Upper lobe of left lung (tissue), 4 donors: ENCODE measurements at regions not wholly inside any gene's neighbourhood (a gene's known extent, or its start where the extent isn't known, plus 50 kb on each side); places are given as distances from the start of the nearest gene placed in this dataset.

Source experiments
- CTCF ChIP-seq, 6 experiments: fragments of 450-650 bp in 4 of 6; fragments of 200-600 bp in 2 of 6; sonication (generic) in 2 of 6; IDR thresholded peaks; one replicate each; pipeline ENCODE4 v1.5.1; 2016 to 2019; ENCODE audit warnings: antibody characterized with exemption in 6 of 6
- POLR2A ChIP-seq, 4 donors: fragments of 450-650 bp; IDR thresholded peaks; one replicate each; pipeline ENCODE4 v1.5.1; 2016 to 2017; ENCODE audit warnings: antibody characterized with exemption in 4 of 4, mild to moderate bottlenecking in 2 of 4
- POLR2AphosphoS5 ChIP-seq, 2 donors: sonication (generic); formaldehyde crosslinking; IDR thresholded peaks; one replicate each; pipeline ENCODE4 v1.5.1; 2017; ENCODE audit warnings: antibody characterized with exemption in 2 of 2

- no peak for TF ChIP-seq CTCF (IDR thresholded peaks at IDR 0.05)
- TF ChIP-seq POLR2AphosphoS5 (IDR thresholded peaks at IDR 0.05): no peak
- no peak for TF ChIP-seq POLR2A (IDR thresholded peaks at IDR 0.05)
These were observed 59.9 kb upstream of the COL13A1 start for GRCh38 chr10:69741671-69742355.
